Stimulated activated CD4-positive, alpha-beta T cell treated with anti-CD3 and anti-CD28 coated beads, TNF-alpha, amount 100 ng/mL, for 24 hours (primary cell): ENCODE measurements at regions not wholly inside any gene's neighbourhood (a gene's known extent, or its start where the extent isn't known, plus 50 kb on each side); places are given as distances from the start of the nearest gene placed in this dataset.
"Not testable (repeated sequence)": the region's sequence is repeated elsewhere in the genome, so short reads cannot be mapped to it uniquely, and the experiment has no call there.

Source experiments
- DNase-seq, 3 experiments: peaks; one replicate each; pipeline ENCODE4 v3.0.0-alpha.2; 2020; ENCODE audit warnings: low read depth in 3 of 3

DNA sequence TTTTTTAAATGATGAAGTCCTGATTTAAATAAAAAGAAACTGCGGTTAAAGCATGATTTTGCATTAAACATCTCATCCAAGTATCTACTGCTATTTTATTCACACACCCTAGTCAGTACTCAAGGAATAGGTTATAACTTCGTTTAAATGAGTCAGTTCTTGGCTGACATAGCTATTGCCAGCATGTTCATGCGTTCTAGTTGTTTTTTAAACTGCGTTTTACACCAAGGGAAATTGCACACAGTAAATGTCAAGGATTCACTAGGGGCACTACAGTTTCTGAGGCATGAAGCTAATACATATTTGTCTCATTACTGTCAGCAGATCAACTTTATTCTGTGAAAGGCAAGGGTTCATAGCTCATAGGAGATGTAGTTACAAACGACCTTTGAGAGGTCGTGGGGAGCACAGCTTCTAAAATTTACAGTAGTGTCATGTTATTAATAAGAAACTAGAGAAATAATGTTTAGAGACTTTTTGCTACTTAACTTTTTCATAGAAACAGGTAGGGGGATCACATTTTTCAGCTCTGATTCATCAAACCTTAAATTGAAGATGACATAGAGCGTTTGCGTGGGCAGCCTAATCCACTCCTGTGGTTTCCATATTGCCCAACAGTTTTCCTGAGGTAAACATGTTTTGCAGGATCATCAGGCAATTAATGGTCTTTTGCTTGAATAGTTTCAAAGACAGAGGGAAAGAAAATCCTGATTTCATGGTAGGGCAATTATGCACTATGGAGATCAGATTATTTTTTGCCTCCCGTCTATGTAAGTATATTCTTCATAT is 2222.7 kb upstream of the WWC1 start:
- DNase-seq, result no peak

DNA sequence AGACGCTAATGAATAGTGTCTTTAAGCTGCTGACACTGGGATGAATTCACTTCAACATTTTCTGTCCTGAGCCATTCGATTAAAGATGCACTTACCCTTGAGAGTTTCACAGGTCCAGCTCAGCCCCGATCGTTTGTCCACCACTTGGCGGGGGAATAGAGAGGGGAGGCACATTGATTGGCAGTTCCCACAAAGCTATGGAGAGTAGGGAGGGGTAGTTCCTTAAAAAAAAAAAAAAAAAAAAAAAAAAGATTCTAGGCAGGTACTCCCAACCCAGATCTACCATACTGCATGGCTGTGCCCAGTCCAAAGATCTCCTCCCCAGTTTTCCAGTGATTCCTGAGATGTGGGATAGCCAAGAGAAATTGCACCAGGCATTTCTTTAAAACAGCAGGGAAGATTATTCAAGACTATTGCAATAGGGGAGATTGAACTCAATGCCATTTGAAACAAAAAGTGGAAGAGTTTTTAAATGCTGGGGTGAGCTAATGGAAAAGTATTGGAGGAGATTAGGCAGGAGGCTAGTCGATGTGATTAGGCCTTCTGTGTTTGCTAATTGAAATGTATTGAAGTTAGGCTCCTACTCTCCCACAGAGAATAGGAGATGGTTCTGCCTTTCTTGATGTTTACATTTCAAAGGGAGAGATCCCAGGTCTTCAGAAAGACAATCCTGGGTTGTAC is 2217.4 kb upstream of the WWC1 start:
- no peak for DNase-seq

DNA sequence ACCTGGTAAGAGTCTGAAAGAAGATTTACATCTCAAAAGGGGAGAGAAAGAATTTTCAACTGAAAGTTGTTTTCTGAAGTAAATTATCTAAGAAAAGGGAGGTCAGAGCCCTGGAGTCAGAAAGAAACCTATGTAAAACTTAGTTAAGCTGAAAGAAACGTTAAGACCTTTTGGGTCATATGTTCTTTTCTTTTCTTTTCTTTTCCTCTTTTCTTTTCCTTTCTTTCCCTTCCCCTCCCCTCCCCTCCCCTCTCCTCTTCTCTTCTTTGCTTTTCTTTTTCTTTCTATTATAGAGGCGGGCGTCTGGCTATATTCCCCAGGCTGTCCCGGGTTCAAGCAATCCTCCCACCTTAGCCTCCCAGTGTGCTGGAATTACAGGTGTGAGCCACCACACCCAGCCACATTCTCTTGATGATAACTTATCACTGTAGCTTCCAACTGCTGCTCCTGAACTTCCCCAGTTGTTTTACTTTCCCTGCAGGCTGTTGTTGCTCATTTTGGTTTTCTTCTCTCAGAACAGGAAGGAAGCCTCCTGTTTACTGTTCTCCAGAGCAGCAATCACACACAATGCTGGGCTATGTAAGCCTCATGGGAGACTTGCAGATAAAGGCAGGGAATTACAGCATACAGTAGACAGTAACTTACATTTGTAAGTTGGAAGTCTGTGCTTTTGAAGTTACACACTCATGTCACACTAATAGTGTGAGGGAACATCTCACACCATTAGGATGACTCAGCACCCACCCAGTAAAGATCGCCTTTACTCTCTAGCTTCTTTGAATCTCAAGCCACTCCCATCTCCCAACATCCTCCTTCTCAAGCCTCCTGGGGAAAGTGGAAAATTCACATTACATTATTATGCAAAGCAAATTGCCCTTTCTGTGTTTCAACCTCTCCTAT is 2216.6 kb upstream of the WWC1 start:
- DNase-seq, result no peak

DNA sequence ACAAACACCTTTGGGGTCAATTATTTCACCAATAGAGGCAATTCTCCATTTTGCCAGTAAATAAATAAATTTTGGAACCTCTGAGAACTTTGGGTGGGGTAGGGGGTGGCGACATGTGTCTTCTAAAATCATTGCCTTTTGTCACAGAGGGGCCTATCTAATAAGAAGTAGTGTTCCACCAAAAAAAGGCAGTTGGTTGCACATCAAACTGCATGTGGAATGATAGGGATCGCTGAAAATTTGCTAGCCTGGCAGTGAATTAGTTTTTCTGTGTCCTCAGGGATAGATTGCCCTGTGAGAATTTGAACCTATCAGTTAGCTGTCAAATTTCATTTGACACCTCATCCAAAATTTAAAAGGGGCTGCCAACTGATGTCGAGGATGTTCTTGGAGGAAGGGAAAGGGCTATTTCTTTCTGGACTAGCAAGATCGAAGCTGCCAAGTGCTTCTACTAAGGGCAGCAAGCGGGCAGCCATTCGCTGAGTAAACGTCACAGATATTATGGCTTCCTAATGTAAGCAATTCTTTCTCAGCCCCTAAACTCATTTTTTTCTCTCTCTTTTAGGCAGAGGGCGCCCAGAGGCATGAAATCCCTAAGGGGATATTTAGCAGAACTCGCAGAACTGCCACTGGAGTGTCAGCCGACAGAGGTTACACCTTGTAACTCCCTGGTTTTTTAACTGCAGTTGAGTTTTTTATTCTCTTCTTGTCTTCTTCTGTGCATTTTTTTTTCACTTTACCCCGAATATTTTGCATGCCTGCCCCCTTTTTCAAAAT is 2208.1 kb upstream of the WWC1 start:
- DNase-seq, result no peak

DNA sequence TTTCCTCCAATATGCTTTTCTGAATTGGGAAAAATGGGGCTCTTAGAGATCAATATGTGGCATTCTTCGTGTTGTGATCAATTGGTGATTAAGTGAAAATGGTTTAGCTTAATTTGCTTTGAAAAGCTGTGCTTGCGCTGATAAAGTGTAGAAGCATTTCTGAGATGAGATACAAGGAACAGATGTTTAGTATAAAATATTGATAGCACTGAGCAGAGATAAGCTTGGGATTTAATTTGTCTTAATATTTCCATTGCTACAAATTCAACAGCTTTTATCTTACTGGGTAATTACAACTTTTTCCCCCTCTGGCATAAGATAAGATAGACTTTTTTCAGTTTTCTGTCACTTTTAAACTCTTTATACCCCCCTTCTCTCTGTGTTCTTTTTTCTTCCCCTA is 2204.9 kb upstream of the WWC1 start:
- DNase-seq, result no peak

DNA sequence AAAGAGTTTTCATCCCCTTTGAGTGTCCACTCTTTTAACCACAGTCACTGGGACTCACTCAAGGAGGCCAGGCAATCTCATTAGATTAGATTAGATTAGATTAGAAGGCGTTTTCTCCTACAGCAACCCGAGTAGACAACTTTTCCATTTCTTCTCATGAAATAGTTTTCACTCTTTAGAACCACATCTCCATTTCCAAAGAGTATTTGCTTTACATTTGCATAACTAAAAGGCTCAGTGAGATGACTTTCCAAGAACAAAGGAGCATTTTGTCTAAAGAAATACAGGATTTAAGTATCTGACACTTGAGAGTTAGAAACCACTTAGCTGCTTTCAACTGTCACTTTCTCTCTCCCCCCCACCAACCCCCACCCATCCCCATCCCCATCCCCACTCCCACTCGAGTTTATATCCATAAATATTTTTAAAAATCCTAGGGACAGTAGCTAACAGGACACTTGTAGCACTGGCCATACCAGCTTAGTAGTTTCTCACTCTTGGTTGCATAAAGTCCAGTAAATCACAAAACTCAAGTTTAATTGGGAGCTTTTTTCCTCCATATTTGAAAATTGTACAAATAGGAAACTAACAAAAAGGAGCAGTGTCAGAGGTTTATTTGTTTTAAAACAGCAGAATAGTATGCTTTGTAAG is 2202.9 kb upstream of the WWC1 start:
- DNase-seq, result no peak

DNA sequence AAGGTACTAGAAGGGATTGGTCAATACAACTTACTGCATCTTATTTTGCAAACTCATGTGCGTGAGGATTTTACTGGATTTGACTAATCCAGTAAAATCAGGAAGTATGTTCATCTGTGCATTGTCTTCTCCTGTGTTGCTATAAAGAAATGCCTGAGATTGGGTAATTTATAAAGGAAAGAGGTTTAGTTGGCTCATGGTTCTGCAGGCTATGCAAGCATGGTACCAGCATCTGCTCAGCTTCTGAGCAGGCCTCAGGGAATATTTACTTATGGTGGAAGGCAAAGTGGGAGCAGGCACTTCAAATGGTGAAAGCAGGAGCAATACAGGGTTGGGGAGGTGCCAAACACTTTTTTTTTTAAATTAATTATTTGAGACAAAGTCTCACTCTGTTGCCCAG is 2199.5 kb upstream of the WWC1 start:
- no peak for DNase-seq

DNA sequence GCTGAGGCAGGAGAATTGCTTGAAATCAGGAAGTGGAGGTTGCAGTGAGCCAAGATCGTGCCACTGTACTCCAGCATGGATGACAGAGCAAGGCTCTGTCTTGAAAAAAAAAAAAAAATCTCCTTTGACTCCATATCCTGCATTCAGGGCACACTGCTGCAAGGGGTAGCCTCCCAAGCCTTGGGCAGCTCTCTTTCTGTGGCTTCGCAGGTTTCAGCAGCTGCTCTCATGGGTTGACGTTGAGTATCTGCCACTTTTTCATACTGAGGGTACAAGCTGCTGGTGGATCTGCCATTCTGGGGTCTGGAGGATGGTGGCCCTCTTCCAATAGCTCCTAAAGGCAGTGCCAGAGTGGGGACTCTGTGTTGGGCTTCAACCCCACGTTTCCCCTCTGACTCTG is 2198.1 kb upstream of the WWC1 start:
- no peak for DNase-seq

DNA sequence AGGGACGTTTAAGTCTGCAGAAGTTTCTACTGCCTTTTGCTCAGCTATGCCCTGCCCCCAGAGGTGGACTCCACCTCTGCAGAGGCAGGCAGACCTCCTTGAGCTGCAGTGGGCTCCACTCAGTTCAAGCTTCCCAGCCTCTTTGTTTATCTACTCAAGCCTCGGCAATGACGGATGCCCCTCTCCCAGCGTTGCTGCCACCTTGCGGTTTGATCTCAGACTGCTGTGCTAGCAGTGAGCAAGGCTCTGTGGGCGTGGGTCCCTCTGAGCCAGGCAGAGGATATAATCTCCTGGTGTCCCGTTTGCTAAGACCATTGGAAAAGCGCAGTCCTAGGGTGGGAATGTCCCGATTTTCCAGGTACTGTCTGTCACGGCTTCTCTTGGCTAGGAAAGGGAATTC is 2188.5 kb upstream of the WWC1 start:
- no peak for DNase-seq

DNA sequence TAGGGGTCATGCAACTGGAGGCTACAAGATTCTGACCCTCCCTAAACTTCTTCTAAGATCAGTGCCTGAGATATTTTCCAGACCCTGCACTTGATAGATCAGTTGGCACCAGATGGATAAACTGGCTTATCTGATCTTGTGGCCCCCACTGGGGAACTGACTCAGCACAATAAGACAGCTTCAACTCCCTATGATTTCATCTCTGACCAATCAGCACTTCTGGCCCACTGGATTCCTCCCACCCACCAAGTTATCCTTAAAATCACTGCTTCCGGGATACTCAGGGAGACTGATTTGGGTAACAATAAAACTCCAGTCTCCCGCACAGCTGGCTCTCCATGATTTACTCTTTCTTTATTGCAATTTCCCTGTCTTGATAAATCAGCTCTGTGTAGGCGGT is 2180.4 kb upstream of the WWC1 start:
- no peak for DNase-seq

DNA sequence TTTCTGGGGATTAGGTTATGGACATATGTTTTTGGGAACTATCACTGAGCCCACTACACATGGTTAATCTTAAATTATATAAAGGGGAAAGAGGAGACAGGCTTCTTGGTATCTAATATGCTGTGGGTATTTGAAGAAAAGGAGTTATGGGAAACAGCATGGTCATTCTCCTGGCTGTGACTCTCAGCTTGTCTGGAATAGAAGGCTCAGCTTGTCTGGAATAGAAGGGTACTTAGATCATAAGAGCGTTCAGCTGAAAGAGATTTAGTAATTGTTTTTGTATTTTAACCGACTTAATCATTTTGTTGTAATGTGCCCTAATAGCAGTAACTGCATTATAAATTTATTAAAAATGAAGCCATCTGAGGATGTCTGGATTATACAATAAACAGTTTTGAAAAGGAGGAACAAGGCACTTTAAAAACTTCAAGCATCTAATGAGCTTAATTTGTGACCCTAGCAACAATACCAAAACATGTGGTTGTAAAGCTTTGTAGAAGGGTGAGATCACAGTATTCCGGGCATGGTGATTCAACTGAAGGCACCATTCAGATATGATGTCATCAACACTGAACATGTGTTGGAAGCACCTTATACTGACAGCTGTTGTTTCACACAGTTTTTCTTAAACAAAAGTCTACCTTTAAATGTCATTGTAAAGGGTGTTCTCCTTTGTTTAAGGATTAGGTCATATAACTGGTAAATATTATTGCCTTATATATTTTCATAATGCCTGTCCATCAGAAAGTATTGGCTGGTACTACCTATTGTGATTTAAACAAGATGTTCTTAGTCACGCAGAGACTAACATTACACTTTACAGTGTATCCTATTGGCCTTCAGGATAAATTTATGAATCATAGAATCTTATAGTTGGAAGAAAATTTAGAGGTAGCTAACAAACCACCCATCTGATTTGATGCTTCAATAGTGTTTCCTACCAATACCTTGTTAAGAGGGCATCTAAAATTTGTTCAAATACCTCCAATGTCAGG is 2174.1 kb upstream of the WWC1 start:
- DNase-seq, result no peak

DNA sequence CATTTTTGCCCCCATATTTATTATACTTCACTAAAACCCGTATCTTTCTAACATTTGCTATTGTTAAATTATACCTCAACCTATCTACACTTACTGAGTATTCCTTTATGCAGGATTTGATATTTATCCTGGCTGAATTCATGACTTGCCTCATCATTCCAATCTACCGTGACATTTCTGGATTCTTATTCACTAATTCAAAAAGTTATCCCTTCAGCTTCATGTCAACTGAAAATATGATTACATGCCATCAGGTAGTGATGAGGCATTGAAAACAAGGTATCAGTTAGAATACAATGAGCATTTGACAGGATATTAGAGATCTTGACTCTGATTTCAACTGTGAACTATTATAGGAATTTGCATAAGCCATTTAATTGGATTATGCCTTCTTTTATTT is 2171.9 kb upstream of the WWC1 start:
- no peak for DNase-seq

DNA sequence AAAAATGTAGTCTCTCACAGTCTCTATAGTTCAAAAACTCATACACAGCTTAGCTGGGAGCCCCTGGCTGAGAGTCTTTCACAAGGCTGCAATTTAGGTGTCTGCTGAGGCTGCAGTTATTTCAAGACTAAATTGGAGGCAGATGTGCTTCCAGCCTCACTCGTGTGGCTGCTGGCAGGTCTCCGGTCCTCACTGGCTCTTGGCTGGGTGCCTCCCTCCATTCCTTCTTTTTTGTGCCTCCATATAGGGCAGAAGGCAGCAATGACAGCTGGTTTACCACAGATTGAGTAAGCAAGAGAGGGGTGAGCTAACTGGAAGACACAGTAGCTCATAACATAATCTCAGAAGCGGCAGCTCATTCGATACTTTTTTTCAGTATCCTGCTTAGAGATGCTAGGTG is 2167.7 kb upstream of the WWC1 start:
- DNase-seq, result no peak

DNA sequence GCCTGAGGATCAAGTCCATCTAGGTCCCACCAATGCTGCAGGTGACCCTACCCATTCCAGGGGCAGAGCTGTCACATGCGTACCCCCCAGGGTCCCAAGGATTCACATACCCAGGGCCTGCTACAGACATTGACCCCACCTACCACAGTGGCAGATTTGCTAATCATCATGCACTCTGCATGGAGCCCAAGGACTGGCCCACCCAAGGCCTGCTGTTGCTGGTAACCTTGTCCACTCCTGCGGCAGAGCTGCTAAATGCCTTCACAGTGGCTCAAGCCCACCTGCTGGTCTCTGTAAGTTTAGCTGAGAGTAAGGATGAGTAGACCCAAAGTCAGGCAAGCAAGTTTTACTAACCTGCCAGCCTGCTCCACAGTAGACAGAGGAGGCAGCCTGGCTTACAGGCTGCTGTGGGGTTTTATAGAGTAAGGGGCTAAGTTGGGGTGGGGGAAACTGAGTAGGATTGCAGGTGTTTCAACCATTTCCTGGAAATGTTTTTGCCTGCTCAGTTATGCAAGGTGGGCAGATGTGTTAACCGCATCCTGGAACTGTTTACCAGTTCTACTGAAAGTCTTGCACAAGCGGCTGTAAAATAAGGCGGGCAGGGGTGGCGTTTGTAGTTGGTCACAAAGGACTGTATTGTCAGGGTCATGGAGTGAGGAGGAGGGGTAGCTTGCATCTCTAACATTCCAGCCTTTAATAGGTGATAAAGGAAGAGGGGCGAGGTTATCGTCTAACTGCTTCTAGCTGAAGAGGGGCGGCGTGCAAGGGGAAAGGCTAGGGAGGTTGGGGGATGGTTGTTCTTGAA is 2163.5 kb upstream of the WWC1 start:
- no peak for DNase-seq

DNA sequence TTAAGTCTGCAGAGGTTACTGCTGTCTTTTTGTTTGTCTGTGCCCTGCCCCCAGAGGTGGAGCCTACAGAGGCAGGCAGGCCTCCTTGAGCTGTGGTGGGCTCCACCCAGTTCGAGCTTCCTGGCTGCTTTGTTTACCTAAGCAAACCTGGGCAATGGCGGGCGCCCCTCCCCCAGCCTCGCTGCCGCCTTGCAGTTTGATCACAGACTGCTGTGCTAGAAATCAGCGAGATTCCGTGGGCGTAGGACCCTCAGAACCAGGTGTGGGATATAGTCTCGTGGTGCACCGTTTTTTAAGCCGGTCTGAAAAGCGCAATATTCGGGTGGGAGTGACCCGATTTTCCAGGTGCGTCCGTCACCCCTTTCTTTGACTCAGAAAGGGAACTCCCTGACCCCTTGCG is 2146.3 kb upstream of the WWC1 start:
- DNase-seq, result not testable (repeated sequence)

DNA sequence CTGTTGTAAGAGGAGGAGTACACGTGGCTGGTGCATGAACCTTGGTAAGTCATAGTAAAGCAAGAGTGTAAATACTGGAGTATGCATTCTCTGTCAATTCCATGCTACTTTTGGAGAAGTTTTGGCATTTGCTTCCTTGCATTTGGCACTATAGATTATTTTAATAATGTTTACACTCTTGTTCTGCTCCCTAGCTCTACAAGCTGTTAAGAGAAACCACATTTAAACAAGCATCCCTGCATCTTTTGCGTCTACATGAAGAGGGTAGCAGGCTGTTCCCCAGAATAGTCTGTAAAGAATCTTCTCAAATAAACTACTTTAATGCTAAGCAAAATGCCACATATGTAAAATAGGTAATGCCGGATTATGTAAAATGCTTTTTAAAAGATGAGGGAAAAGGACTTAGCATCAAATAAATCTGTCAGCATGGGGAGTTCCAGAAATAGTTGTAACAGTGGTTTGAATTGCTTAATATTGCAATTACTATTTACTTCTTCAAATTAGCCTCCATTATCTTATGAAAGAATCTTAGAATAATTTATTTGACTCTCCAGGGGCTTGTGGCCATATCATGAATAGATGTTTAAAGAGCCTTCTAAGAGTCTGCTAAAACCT is 2127.3 kb upstream of the WWC1 start:
- DNase-seq, result no peak

DNA sequence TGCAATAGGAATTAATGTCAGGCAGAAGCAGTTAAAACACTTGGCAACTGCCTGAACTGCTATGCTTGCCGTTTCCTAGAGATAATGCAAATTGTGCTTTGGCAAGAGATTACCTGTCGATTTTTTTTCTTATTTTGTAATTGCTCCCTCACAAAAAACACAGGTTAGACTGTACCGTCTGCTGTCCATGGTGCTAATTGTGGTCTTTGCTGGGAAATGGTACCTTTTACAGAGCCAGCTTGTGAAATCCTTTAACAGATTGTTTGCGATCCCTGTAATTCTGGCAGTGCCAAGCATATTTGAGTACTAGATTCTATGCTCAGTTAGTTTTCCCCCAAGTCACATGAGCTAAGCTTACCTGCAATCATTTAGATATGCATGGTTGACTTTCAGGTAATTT is 2125.8 kb upstream of the WWC1 start:
- no peak for DNase-seq

DNA sequence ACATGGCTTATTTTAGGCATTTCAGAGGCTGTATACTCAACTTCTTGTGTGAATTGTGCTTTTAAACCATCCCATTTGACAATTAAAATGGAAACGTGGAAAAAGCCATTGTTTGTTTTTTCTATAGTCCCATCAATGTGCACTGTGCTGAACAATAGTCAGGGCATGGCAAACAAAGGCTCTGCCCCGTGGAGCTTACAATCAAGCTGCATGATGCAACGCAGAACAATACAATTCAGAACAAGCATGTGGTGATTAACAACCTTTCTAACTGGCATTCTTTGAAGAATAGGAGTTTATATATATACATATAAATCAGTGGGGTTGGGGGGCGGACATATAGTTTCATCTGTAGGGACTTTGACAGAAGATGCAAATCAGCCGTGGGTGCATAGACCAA is 2125.4 kb upstream of the WWC1 start:
- DNase-seq, result no peak

DNA sequence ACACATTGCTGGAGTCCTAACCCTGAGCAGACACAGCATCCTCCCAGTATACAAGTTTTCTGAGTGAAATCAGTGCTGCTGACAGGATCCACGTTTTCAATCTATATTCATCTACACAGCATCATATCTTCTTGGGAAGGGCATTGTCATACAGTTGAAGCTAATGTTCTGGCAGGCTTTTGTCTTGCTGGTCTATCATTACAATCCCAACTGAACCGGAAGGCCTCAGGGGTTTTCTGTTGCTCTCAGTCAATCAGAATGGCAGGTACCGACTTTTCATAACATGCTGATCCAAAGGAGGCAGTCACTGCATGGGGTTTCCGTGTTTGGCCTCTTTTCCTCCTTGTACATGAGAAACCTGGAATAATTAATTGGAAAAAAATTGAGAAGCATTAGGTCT is 2118.8 kb upstream of the WWC1 start:
- no peak for DNase-seq
